PC-3 (cell line): ENCODE measurements at regions not wholly inside any gene's neighbourhood (a gene's known extent, or its start where the extent isn't known, plus 50 kb on each side); places are given as distances from the start of the nearest gene placed in this dataset.
"Not testable (repeated sequence)": the region's sequence is repeated elsewhere in the genome, so short reads cannot be mapped to it uniquely, and the experiment has no call there.

Experiments used
- ATAC-seq: fragments of 200-7000 bp; cut with Tn5 transposase; 2 replicates; pipeline ENCODE4 v1.9.1; 2020; ENCODE audit warnings: mild to moderate bottlenecking, moderate library complexity
- BruUV-seq: library from RNA; stranded (reverse); fragments of 400-500 nt; replicated peaks from 2 replicates; lab custom pipeline; 2021; lab: Mats Ljungman, UMichigan
- CTCF ChIA-PET: fragments of 300-600 bp; sonication (Branson Sonifier 250); formaldehyde crosslinking; loops from one replicate; lab custom pipeline; 2022; ENCODE audit warnings: antibody characterized with exemption; lab: Charles Lee
- POLR2A ChIA-PET: fragments of 300-600 bp; sonication (Branson Sonifier 250); formaldehyde crosslinking; loops from one replicate; lab custom pipeline; 2022; ENCODE audit warnings: antibody characterized with exemption; ENCODE audit not compliant: unreplicated experiment; lab: Charles Lee
- DNase-seq: peaks from one replicate; pipeline ENCODE4 v3.0.0-alpha.2; 2015
- H2AFZ ChIP-seq: fragments of 300-600 bp; sonication (generic); 2 replicates; pipeline ENCODE4 v1.6.0; 2016; ENCODE audit warnings: antibody characterized with exemption, low read length
- H3F3A ChIP-seq: fragments of 300-600 bp; sonication (generic); one replicate; pipeline ENCODE4 v1.6.0; 2017; ENCODE audit warnings: antibody characterized with exemption, low read length, control low read depth, mild to moderate bottlenecking; ENCODE audit not compliant: unreplicated experiment
- H3K27ac ChIP-seq: fragments of 300-600 bp; sonication (generic); 2 replicates; pipeline ENCODE4 v1.5.1; 2016; ENCODE audit warnings: mild to moderate bottlenecking, low read length
- H3K27me3 ChIP-seq: fragments of 300-600 bp; sonication (generic); 2 replicates; pipeline ENCODE4 v1.6.1; 2016; ENCODE audit warnings: low read length, mixed read lengths
- H3K36me3 ChIP-seq: fragments of 300-600 bp; sonication (generic); 2 replicates; pipeline ENCODE4 v1.6.1; 2016; ENCODE audit warnings: low read depth, mixed run types, low read length, mixed read lengths
- H3K4me1 ChIP-seq: fragments of 300-600 bp; sonication (generic); 2 replicates; pipeline ENCODE4 v1.5.1; 2016; ENCODE audit warnings: low read length; ENCODE audit not compliant: insufficient read depth
- H3K4me2 ChIP-seq: fragments of 300-600 bp; sonication (generic); 2 replicates; pipeline ENCODE4 v1.6.0; 2016; ENCODE audit warnings: low read length
- H3K4me3 ChIP-seq: fragments of 300-600 bp; sonication (generic); 2 replicates; pipeline ENCODE4 v1.5.1; 2016; ENCODE audit warnings: mild to moderate bottlenecking, low read length, mixed read lengths
- H3K79me2 ChIP-seq: fragments of 300-600 bp; sonication (generic); 2 replicates; pipeline ENCODE4 v1.6.1; 2017; ENCODE audit warnings: low read length, mixed read lengths
- H3K9ac ChIP-seq: fragments of 300-600 bp; sonication (generic); 2 replicates; pipeline ENCODE4 v1.6.0; 2016; ENCODE audit warnings: mild to moderate bottlenecking, low read length
- H3K9me2 ChIP-seq: fragments of 300-600 bp; sonication (generic); replicated peaks from 2 replicates; pipeline ENCODE4 v1.6.1; 2016; ENCODE audit warnings: mixed run types, low read length, mixed read lengths
- H3K9me3 ChIP-seq: fragments of 300-600 bp; sonication (generic); 2 replicates; pipeline ENCODE4 v1.6.1; 2016; ENCODE audit warnings: low read length, mixed read lengths
- H4K20me1 ChIP-seq: fragments of 300-600 bp; sonication (generic); 2 replicates; pipeline ENCODE4 v1.6.1; 2016; ENCODE audit warnings: low read length, mixed read lengths
- EZH2 ChIP-seq: fragments of 300-600 bp; sonication (generic); IDR thresholded peaks from one replicate; pipeline ENCODE4 v1.6.1; 2017; ENCODE audit warnings: antibody characterized with exemption, mild to moderate bottlenecking, low read length; ENCODE audit not compliant: unreplicated experiment
- EZH2phosphoT487 ChIP-seq: fragments of 300-600 bp; sonication (generic); IDR thresholded peaks from 2 replicates; pipeline ENCODE4 v1.6.1; 2018; ENCODE audit warnings: mild to moderate bottlenecking, antibody characterized with exemption, low read length, borderline replicate concordance
- intact Hi-C: fragments of 100-400 bp; cut with micrococcal nuclease; formaldehyde crosslinking; loops from 2 replicates; pipeline ENCODE4 v1.9.0; 2023
- TF ChIP-seq, protein P1 (sequence below): fragments of 300-600 bp; sonication (generic); conservative IDR thresholded peaks from 2 replicates; pipeline ENCODE4 v1.5.1; 2017; ENCODE audit warnings: antibody characterized with exemption, low read depth, mild to moderate bottlenecking, low read length

DNA sequence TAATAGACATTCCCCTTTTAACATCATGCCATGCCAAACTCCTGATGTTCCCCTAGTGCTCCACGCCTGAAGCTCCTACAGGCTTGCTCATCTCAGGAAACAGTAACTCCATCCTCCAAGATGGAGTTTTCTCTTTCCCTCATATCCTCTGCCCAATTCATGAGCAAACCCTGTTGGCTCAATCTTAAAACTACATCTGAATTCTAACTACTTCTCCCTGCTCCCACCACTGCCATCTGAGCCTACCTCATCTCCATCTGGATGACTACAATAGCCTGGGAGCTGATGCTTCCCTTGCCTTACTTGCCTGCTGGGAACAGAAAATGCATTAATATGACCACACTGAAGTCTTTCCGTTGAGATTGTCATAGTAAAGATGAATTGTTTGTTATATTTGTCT, 271.7 kb upstream of the MKLN1 start:
- Histone ChIP-seq H4K20me1 (no peaks in the 10 kb centered on the region), H3K9me3 (no peaks in the 10 kb centered on the region), H3K79me2 (0 out of 2 replicates have a peak, but pooled peaks cover 10% of the 10 kb centered on the region), H3K27me3 (no peaks in the 10 kb centered on the region), H3K27ac (no peak overlapping the region), H3K9ac (no peak overlapping the region), H3K9me2 (no peaks in the 10 kb centered on the region), H3K4me3 (no peak overlapping the region), H3F3A (no peaks in the 10 kb centered on the region), H3K36me3 (peaks cover 2% of the 10 kb centered on the region; the same call in 1 of the 2 replicates), H2AFZ (no peak overlapping the region), H3K4me1 (no peaks in the 10 kb centered on the region), H3K4me2 (no peak overlapping the region)
- TF ChIP-seq, protein P1, sequence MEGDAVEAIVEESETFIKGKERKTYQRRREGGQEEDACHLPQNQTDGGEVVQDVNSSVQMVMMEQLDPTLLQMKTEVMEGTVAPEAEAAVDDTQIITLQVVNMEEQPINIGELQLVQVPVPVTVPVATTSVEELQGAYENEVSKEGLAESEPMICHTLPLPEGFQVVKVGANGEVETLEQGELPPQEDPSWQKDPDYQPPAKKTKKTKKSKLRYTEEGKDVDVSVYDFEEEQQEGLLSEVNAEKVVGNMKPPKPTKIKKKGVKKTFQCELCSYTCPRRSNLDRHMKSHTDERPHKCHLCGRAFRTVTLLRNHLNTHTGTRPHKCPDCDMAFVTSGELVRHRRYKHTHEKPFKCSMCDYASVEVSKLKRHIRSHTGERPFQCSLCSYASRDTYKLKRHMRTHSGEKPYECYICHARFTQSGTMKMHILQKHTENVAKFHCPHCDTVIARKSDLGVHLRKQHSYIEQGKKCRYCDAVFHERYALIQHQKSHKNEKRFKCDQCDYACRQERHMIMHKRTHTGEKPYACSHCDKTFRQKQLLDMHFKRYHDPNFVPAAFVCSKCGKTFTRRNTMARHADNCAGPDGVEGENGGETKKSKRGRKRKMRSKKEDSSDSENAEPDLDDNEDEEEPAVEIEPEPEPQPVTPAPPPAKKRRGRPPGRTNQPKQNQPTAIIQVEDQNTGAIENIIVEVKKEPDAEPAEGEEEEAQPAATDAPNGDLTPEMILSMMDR: no peak
- no peak for TF ChIP-seq EZH2
- TF ChIP-seq EZH2phosphoT487: no peak
- intact Hi-C loops: no loop called here
- POLR2A ChIA-PET: no interaction called here
- ATAC-seq (no peak), DNase-seq (no peak)
- CTCF ChIA-PET: no interaction called here
- BruUV-seq: no TSS peak

DNA sequence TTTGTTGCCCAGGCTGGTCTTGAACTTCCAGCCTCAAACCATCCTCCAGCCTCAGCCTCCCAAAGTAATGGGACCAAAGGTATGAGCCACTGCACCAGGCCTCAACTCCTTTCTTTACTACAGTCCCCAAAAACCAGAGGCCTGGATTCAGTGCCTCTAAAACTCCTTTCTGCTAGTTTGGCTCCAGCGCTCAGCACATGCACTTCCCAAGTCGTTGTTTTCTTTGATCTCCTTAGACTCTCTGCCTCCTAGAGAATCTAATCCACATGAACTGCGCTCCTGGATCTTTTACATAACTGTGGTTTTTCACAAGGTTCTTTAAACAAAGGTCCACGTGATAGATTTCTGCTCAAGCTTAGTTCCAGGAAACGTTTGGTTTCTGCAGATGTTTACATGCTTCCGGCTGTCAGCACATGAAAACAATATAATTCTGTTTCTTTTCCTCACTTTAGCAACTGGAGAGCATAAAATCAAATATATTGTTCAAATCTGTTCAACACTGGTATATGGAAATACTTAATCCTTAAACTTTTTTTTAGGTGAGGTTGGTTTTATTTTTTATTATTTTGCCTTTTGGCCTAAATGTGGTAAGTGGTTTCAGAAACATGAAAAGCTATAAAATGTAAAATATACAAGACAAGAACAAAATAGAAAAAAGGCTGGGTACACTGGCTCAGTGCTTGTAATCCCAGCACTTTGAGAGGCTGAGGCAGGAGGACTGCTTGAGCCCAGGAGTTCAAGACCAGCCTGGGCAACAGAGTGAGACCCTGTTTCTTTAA, 270.5 kb upstream of the MKLN1 start:
- no peak for ATAC-seq
- Histone ChIP-seq H3K9me2 (no peaks in the 10 kb centered on the region), H4K20me1 (no peaks in the 10 kb centered on the region), H3K9ac (no peak overlapping the region), H3K4me2 (no peak overlapping the region), H3K4me3 (no peak overlapping the region), H3K79me2 (0 out of 2 replicates have a peak, but pooled peaks cover 10% of the 10 kb centered on the region), H3K9me3 (no peaks in the 10 kb centered on the region), H3K4me1 (no peaks in the 10 kb centered on the region), H3K27ac (no peak overlapping the region), H3K36me3 (no peaks in the 10 kb centered on the region; the same call in 1 of the 2 replicates), H3F3A (no peaks in the 10 kb centered on the region), H2AFZ (no peak overlapping the region), H3K27me3 (no peaks in the 10 kb centered on the region)
- no TSS peak for BruUV-seq
- intact Hi-C loops: no loop called here
- CTCF ChIA-PET: no interaction called here
- TF ChIP-seq EZH2phosphoT487: no peak
- TF ChIP-seq, protein P1: no peak
- TF ChIP-seq EZH2: no peak
- DNase-seq: no peak
- POLR2A ChIA-PET: interaction anchor here (0.6 to 0.7 kb wide), 2 partner anchors 133 to 163 kb away, joined by 3 to 8 read pairs; no protein-coding TSS in a partner anchor

DNA sequence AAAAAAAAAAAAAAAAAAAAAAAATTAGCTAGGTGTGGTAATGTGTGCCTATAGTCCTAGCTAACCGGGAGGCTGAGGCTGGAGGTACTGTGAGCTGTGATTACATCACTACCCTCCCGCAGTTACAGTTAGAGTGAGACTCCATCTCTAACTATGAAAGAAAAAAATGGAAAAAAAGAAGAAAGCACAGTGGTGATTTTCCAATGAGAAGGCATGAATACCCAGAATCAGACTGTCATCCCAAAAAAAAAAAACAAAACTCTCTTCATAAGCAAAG, 269.9 kb upstream of the MKLN1 start:
- ATAC-seq (no peak), DNase-seq (no peak)
- Histone ChIP-seq H3K36me3 (no peaks in the 10 kb centered on the region; the same call in 1 of the 2 replicates), H3K79me2 (0 out of 2 replicates have a peak, but pooled peaks cover 10% of the 10 kb centered on the region), H3K4me3 (no peak overlapping the region), H3K27me3 (no peaks in the 10 kb centered on the region), H3K27ac (no peak overlapping the region), H3K4me2 (no peak overlapping the region), H3K4me1 (no peaks in the 10 kb centered on the region), H3K9me2 (no peaks in the 10 kb centered on the region), H3F3A (no peaks in the 10 kb centered on the region), H4K20me1 (no peaks in the 10 kb centered on the region), H3K9me3 (no peaks in the 10 kb centered on the region), H3K9ac (no peak overlapping the region), H2AFZ (no peak overlapping the region)
- TF ChIP-seq, protein P1: no peak
- TF ChIP-seq EZH2 (no peak), EZH2phosphoT487 (no peak)
- BruUV-seq: no TSS peak
- POLR2A ChIA-PET: interaction anchor here (0.6 to 0.7 kb wide), 2 partner anchors 132 to 163 kb away, joined by 3 to 8 read pairs; no protein-coding TSS in a partner anchor
- CTCF ChIA-PET: no interaction called here
- intact Hi-C loops: no loop called here

DNA sequence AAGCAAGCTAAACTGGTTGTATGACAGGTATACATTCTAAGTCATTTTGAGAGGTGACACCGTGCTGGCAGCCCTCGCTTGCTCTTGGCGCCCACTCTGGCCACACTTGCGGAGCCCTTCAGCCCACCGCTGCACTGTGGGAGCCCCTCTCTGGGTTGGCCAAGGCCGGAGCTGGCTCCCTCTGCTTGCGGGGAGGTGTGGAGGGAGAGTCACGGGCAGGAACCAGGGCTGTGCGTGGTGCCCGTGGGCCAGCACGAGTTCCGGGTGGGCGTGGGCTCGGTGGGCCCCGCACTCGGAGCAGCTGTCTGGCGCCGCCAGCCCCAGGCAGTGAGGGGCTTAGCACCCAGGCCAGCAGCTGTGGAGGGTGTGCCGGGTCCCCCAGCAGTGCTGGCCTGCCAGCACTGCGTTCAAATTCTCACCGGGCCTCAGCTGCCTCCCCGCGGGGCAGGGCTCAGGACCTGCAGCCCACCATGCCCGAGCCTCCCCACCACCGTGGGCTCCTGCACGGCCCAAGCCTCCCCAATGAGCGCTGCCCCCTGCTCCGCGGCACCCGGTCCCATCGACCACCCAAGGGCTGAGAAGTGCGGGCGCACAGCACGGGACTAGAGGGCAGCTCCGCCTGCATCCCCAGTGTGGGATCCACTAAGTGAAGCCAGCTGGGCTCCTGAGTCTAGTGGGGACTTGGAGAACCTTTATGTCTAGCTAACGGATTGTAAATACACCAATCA, 269.0 kb upstream of the MKLN1 start:
- H3K36me3 ChIP-seq, H3K79me2 ChIP-seq, intact Hi-C loops, H2AFZ ChIP-seq, H3K4me2 ChIP-seq, ATAC-seq, H3F3A ChIP-seq, H3K9me2 ChIP-seq, DNase-seq, H3K4me3 ChIP-seq, CTCF ChIA-PET, BruUV-seq, H4K20me1 ChIP-seq, H3K27me3 ChIP-seq, H3K27ac ChIP-seq, H3K9ac ChIP-seq, H3K9me3 ChIP-seq, POLR2A ChIA-PET, H3K4me1 ChIP-seq: not testable (repeated sequence)
